Endodermal cell (in vitro differentiated cells): ENCODE measurements at regions not wholly inside any gene's neighbourhood (a gene's known extent, or its start where the extent isn't known, plus 50 kb on each side); places are given as distances from the start of the nearest gene placed in this dataset.

Experiments used
- DNase-seq: peaks from one replicate; pipeline ENCODE4 v3.0.0-alpha.2; 2017
- H3K27ac ChIP-seq: 2 replicates; pipeline ENCODE4 v1.5.1; 2013; ENCODE audit warnings: mild to moderate bottlenecking, low read depth, low read length, moderate library complexity
- H3K27me3 ChIP-seq: 2 replicates; pipeline ENCODE4 v1.6.1; 2013; ENCODE audit warnings: mild to moderate bottlenecking, low read length, moderate library complexity; ENCODE audit not compliant: insufficient read depth, control insufficient read depth, poor library complexity, severe bottlenecking
- H3K36me3 ChIP-seq: 2 replicates; pipeline ENCODE4 v1.7.0; 2013; ENCODE audit warnings: mild to moderate bottlenecking, low read length, moderate library complexity; ENCODE audit not compliant: control insufficient read depth, insufficient read depth
- H3K4me1 ChIP-seq: one replicate; pipeline ENCODE4 v1.7.0; 2013; ENCODE audit warnings: low read length; ENCODE audit not compliant: control insufficient read depth, insufficient read depth
- H3K4me3 ChIP-seq: 2 replicates; pipeline ENCODE4 v1.5.1; 2013; ENCODE audit warnings: mild to moderate bottlenecking, low read length, moderate library complexity
- H3K9ac ChIP-seq: 2 replicates; pipeline ENCODE4 v1.6.1; 2013; ENCODE audit warnings: mild to moderate bottlenecking, low read length, moderate library complexity; ENCODE audit not compliant: poor library complexity, severe bottlenecking; ENCODE audit errors: extremely low read depth
- H3K9me3 ChIP-seq: 2 replicates; pipeline ENCODE4 v1.6.1; 2013; ENCODE audit warnings: mild to moderate bottlenecking, low read length, moderate library complexity; ENCODE audit not compliant: control insufficient read depth
- H3K27ac Mint-ChIP-seq: 2 replicates; pipeline ENCODE4 v1.8.0; 2020; ENCODE audit warnings: mixed read lengths
- H3K27me3 Mint-ChIP-seq: 2 replicates; pipeline ENCODE4 v1.8.0; 2021; ENCODE audit warnings: mild to moderate bottlenecking, mixed read lengths; ENCODE audit not compliant: insufficient read depth
- H3K36me3 Mint-ChIP-seq: 2 replicates; pipeline ENCODE4 v1.8.0; 2020; ENCODE audit warnings: low read depth, mixed read lengths
- H3K4me1 Mint-ChIP-seq: 2 replicates; pipeline ENCODE4 v1.8.0; 2020; ENCODE audit warnings: mixed read lengths
- H3K4me3 Mint-ChIP-seq: 2 replicates; pipeline ENCODE4 v1.8.0; 2020; ENCODE audit warnings: mild to moderate bottlenecking, moderate library complexity, mixed read lengths
- H3K9me3 Mint-ChIP-seq: 2 replicates; pipeline ENCODE4 v1.8.0; 2020; ENCODE audit warnings: mild to moderate bottlenecking, mixed read lengths
- WGBS, 2 experiments: methylation state at CpG; one replicate each; pipeline versions ENCODE4 v1.1.5 to v1.1.7; 2013; ENCODE audit warnings: missing lambda C conversion rate in 2 of 2, mixed read lengths in 1 of 2; ENCODE audit not compliant: insufficient coverage in 1 of 2, insufficient read length in 1 of 2; 5-methylcytosine and 5-hydroxymethylcytosine counted together
- TF ChIP-seq, protein P1 (sequence below): fragments of 200-600 bp; sonication (generic); conservative IDR thresholded peaks from 2 replicates; pipeline ENCODE4 v1.5.0; 2021; ENCODE audit warnings: antibody characterized with exemption, mild to moderate bottlenecking

GRCh38 chr2:195414537-195415100, 242.4 kb upstream of the SLC39A10 start:
- Mint-ChIP-seq H3K4me1 (peaks cover 12% of the 10 kb centered on the region), H3K27ac (no peak overlapping the region), H3K36me3 (no peaks in the 10 kb centered on the region), H3K9me3 (no peaks in the 10 kb centered on the region), H3K4me3 (no peak overlapping the region), H3K27me3 (no peaks in the 10 kb centered on the region)
- Histone ChIP-seq H3K27me3 (no peaks in the 10 kb centered on the region), H3K9me3 (no peaks in the 10 kb centered on the region), H3K4me3 (no peak overlapping the region), H3K27ac (no peak overlapping the region), H3K36me3 (no peaks in the 10 kb centered on the region), H3K9ac (no peak overlapping the region), H3K4me1 (no peaks in the 10 kb centered on the region)
- no peak for DNase-seq
- WGBS, 2 experiments: 93 to 95% methylated on average over 2 to 3 of the region's 3 CpGs
- TF ChIP-seq, protein P1, sequence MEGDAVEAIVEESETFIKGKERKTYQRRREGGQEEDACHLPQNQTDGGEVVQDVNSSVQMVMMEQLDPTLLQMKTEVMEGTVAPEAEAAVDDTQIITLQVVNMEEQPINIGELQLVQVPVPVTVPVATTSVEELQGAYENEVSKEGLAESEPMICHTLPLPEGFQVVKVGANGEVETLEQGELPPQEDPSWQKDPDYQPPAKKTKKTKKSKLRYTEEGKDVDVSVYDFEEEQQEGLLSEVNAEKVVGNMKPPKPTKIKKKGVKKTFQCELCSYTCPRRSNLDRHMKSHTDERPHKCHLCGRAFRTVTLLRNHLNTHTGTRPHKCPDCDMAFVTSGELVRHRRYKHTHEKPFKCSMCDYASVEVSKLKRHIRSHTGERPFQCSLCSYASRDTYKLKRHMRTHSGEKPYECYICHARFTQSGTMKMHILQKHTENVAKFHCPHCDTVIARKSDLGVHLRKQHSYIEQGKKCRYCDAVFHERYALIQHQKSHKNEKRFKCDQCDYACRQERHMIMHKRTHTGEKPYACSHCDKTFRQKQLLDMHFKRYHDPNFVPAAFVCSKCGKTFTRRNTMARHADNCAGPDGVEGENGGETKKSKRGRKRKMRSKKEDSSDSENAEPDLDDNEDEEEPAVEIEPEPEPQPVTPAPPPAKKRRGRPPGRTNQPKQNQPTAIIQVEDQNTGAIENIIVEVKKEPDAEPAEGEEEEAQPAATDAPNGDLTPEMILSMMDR: no peak

- Histone ChIP-seq H3K9ac (no peak overlapping the region), H3K27ac (no peak overlapping the region), H3K4me3 (no peak overlapping the region), H3K9me3 (no peaks in the 10 kb centered on the region), H3K27me3 (no peaks in the 10 kb centered on the region), H3K4me1 (no peaks in the 10 kb centered on the region), H3K36me3 (no peaks in the 10 kb centered on the region)
- peak overlapping the region; percentile 52 for H3K27ac Mint-ChIP-seq
- H3K36me3 Mint-ChIP-seq: no peaks in the 10 kb centered on the region
- H3K4me3 Mint-ChIP-seq: no peak overlapping the region
- DNase-seq: peak; percentile 46
- 87 to 89% methylated on average over 2 of the region's 2 CpGs for WGBS, 2 experiments
- no peaks in the 10 kb centered on the region for H3K9me3 Mint-ChIP-seq
- TF ChIP-seq, protein P1: no peak
- H3K27me3 Mint-ChIP-seq: no peaks in the 10 kb centered on the region
- peaks cover 12% of the 10 kb centered on the region for H3K4me1 Mint-ChIP-seq
Measured at GRCh38 chr2:195413944-195414343, 243.1 kb upstream of the SLC39A10 start.

GRCh38 chr2:195413422-195413821, 243.6 kb upstream of the SLC39A10 start:
- WGBS, 2 experiments: 70 to 79% methylated on average over 4 to 8 of the region's 8 CpGs
- Mint-ChIP-seq H3K27me3 (no peaks in the 10 kb centered on the region), H3K4me3 (no peak overlapping the region), H3K9me3 (no peaks in the 10 kb centered on the region), H3K4me1 (peaks cover 12% of the 10 kb centered on the region), H3K36me3 (no peaks in the 10 kb centered on the region), H3K27ac (no peak overlapping the region)
- Histone ChIP-seq H3K9ac (no peak overlapping the region), H3K9me3 (no peaks in the 10 kb centered on the region), H3K4me1 (no peaks in the 10 kb centered on the region), H3K36me3 (no peaks in the 10 kb centered on the region), H3K27me3 (no peaks in the 10 kb centered on the region), H3K4me3 (no peak overlapping the region), H3K27ac (no peak overlapping the region)
- TF ChIP-seq, protein P1: no peak
- no peak for DNase-seq
